MCF 10A (cell line): ENCODE measurements at regions not wholly inside any gene's neighbourhood (a gene's known extent, or its start where the extent isn't known, plus 50 kb on each side); places are given as distances from the start of the nearest gene placed in this dataset.

ENCODE experiments used
- BruUV-seq: library from RNA; stranded (reverse); fragments of 400-500 nt; replicated peaks from 2 replicates; lab custom pipeline; 2021; lab: Mats Ljungman, UMichigan
- CTCF ChIA-PET: fragments of 300-600 bp; sonication (Branson Sonifier 250); formaldehyde crosslinking; extraction: SDS; loops from one replicate; lab custom pipeline; 2021; ENCODE audit warnings: antibody characterized with exemption, inconsistent platforms; lab: Yijun Ruan, JAX
- POLR2A ChIA-PET: fragments of 300-600, 350-650 bp; sonication (Branson Sonifier 250); formaldehyde crosslinking; extraction: SDS; loops from one replicate; lab custom pipeline; 2020; ENCODE audit warnings: antibody characterized with exemption, inconsistent platforms; lab: Yijun Ruan, JAX
- DNase-seq: peaks from one replicate; pipeline ENCODE4 v3.0.0-alpha.2; 2018; ENCODE audit not compliant: unreplicated experiment
- H3K27ac Mint-ChIP-seq: one replicate; pipeline ENCODE4 v1.8.0; 2022; ENCODE audit warnings: mild to moderate bottlenecking, low read depth, mixed read lengths; ENCODE audit not compliant: unreplicated experiment
- H3K27me3 Mint-ChIP-seq: one replicate; pipeline ENCODE4 v1.8.0; 2022; ENCODE audit warnings: mixed read lengths; ENCODE audit not compliant: insufficient read depth, unreplicated experiment
- H3K36me3 Mint-ChIP-seq: one replicate; pipeline ENCODE4 v1.8.0; 2022; ENCODE audit warnings: mild to moderate bottlenecking, moderate library complexity, mixed read lengths; ENCODE audit not compliant: insufficient read depth, unreplicated experiment
- H3K4me1 Mint-ChIP-seq: one replicate; pipeline ENCODE4 v1.8.0; 2022; ENCODE audit warnings: mixed read lengths; ENCODE audit not compliant: insufficient read depth, unreplicated experiment
- H3K4me3 Mint-ChIP-seq: one replicate; pipeline ENCODE4 v1.8.0; 2022; ENCODE audit warnings: mild to moderate bottlenecking, moderate library complexity, mixed read lengths; ENCODE audit not compliant: unreplicated experiment
- H3K9me3 Mint-ChIP-seq: one replicate; pipeline ENCODE4 v1.8.0; 2022; ENCODE audit warnings: mixed read lengths; ENCODE audit not compliant: unreplicated experiment
- CTCF ChIP-seq: fragments of 200-600 bp; IDR thresholded peaks from one replicate; pipeline ENCODE4 v1.8.0; 2022; ENCODE audit warnings: antibody characterized with exemption, mild to moderate bottlenecking; ENCODE audit not compliant: unreplicated experiment
- intact Hi-C: fragments of 100-400 bp; cut with micrococcal nuclease; formaldehyde crosslinking; loops from 2 replicates; pipeline ENCODE4 v1.14.1; 2022

- TF ChIP-seq CTCF: no peak
- ChIA-PET CTCF (interaction anchor here (0.6 to 1.4 kb wide), 2 partner anchors 7 to 20 kb away, joined by 3 to 5 read pairs; no protein-coding TSS in a partner anchor), POLR2A (interaction anchor here (1.5 kb wide), 1 partner anchor 8 kb away, joined by 3 read pairs; no protein-coding TSS in a partner anchor)
- H3K4me3 Mint-ChIP-seq: no peak overlapping the region
- intact Hi-C loops: no loop called here
- BruUV-seq: no TSS peak
- no peak for DNase-seq
- no peak overlapping the region for H3K27ac Mint-ChIP-seq
- H3K9me3 Mint-ChIP-seq: no peaks in the 10 kb centered on the region
- H3K4me1 Mint-ChIP-seq: no peaks in the 10 kb centered on the region
- no peaks in the 10 kb centered on the region for H3K27me3 Mint-ChIP-seq
- H3K36me3 Mint-ChIP-seq: no peaks in the 10 kb centered on the region
Observed at GRCh38 chr18:54033052-54033451, 191.4 kb downstream of the MBD2 start.

GRCh38 chr18:54032412-54032811 lies 192.1 kb downstream of the MBD2 start:
- BruUV-seq: no TSS peak

GRCh38 chr18:54031243-54031642 lies 193.2 kb downstream of the MBD2 start:
- Mint-ChIP-seq H3K27ac (no peak overlapping the region), H3K27me3 (no peaks in the 10 kb centered on the region), H3K9me3 (no peaks in the 10 kb centered on the region), H3K4me3 (no peak overlapping the region), H3K36me3 (no peaks in the 10 kb centered on the region), H3K4me1 (no peaks in the 10 kb centered on the region)
- ChIA-PET CTCF (interaction anchor here (0.6 kb wide), 1 partner anchor 31 kb away, joined by 3 read pairs; no protein-coding TSS in a partner anchor), POLR2A (no interaction called here)
- intact Hi-C loops: no loop called here
- no peak for TF ChIP-seq CTCF
- DNase-seq: no peak
- BruUV-seq: no TSS peak

More at GRCh38 chr18:54032412-54032811, 192.1 kb downstream of the MBD2 start:
- no peak overlapping the region for H3K4me3 Mint-ChIP-seq
- TF ChIP-seq CTCF: no peak
- POLR2A ChIA-PET: interaction anchor here (1.5 kb wide), 1 partner anchor 9 kb away, joined by 3 read pairs; no protein-coding TSS in a partner anchor
- no peaks in the 10 kb centered on the region for H3K9me3 Mint-ChIP-seq
- H3K27ac Mint-ChIP-seq: no peak overlapping the region
- H3K4me1 Mint-ChIP-seq: no peaks in the 10 kb centered on the region
- CTCF ChIA-PET: interaction anchor here (0.6 to 1.4 kb wide), 2 partner anchors 8 to 20 kb away, joined by 3 to 5 read pairs; no protein-coding TSS in a partner anchor
- no peak for DNase-seq
- no peaks in the 10 kb centered on the region for H3K36me3 Mint-ChIP-seq
- intact Hi-C loops: no loop called here
- H3K27me3 Mint-ChIP-seq: no peaks in the 10 kb centered on the region

GRCh38 chr18:54030434-54030833 lies 194.0 kb downstream of the MBD2 start:
- intact Hi-C loops: no loop called here
- no TSS peak for BruUV-seq
- no peaks in the 10 kb centered on the region for H3K4me1 Mint-ChIP-seq
- no peaks in the 10 kb centered on the region for H3K36me3 Mint-ChIP-seq
- no peaks in the 10 kb centered on the region for H3K9me3 Mint-ChIP-seq
- ChIA-PET CTCF (interaction anchor here (0.6 to 0.9 kb wide), 2 partner anchors 30 to 91 kb away, joined by 3 read pairs; no protein-coding TSS in a partner anchor), POLR2A (no interaction called here)
- TF ChIP-seq CTCF: no peak
- no peak for DNase-seq
- no peaks in the 10 kb centered on the region for H3K27me3 Mint-ChIP-seq
- H3K4me3 Mint-ChIP-seq: no peak overlapping the region
- no peak overlapping the region for H3K27ac Mint-ChIP-seq
